ENCODE measurements at regions not wholly inside any gene's neighbourhood (a gene's known extent, or its start where the extent isn't known, plus 50 kb on each side); places are given as distances from the start of the nearest gene placed in this dataset.

DNA sequence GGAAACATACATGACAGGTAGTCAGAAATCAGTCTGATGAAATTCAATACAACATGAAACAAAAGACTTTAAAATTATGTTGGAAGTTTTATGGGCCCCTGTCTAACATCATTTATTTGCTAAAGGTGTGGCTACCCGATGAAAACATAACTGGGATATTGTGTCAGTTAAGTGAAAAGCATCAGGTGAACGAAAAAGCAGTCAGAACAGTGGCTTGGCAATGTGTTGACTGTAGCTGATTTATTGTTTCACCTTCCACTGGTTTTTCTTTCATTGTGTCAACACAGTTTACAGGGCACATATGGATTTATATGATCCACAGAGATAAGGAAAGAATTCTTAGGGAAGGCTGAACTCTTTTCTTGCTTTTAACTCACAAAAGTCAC, 429.6 kb upstream of the ZNF608 start:
- Mint-ChIP-seq H3K27ac (no peak overlapping the region), H3K4me3 (no peak overlapping the region), H3K27me3 (no peaks in the 10 kb centered on the region), H3K9me3 (peaks cover 6% of the 10 kb centered on the region), H3K36me3 (peaks cover 4% of the 10 kb centered on the region), H3K4me1 (no peaks in the 10 kb centered on the region)
- ATAC-seq = no peak

DNA sequence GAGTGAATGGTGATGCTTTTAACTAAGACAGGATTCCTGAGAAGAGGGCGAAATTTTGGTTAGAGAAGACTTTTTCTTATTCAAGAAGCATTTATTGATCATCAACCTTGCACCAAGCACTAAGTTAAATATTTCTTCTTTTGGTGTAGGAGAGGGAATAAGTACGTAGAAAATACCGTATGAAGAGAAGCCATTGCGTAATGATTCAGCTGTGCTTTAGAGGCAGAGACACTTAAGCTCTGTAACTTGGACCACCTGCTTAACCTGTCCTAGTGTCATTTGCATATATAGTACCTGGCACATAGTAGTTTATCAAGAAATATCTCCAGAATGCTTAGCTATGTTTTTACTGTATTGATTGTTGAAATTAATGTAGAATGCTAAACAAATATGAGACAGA, 430.9 kb upstream of the ZNF608 start:
- Mint-ChIP-seq H3K36me3 (peaks cover 4% of the 10 kb centered on the region), H3K27ac (no peak overlapping the region), H3K4me1 (no peaks in the 10 kb centered on the region), H3K9me3 (peaks cover 6% of the 10 kb centered on the region), H3K27me3 (no peaks in the 10 kb centered on the region), H3K4me3 (no peak overlapping the region)
- no peak for ATAC-seq

DNA sequence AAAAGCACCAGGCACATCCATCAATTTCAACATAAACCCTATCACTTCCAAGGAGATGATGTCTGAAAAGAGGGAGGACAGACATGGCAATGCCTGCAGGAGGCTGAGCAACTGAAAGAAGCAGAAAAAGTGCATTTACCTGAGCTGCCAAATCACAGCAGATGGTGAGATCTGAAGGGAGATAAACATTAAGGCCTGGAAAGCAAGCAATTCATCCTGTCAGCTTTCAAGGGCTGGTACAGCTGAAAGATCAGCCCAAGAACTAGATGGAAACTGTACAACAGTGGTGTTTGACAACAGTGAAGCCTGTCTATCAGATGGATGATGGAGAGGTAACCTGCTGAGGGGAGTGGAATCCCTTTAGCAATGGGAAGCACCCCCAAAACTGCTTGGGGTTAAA, 433.2 kb upstream of the ZNF608 start:
- Mint-ChIP-seq H3K9me3 (peaks cover 6% of the 10 kb centered on the region), H3K4me3 (no peak overlapping the region), H3K4me1 (no peaks in the 10 kb centered on the region), H3K36me3 (peaks cover 4% of the 10 kb centered on the region), H3K27ac (no peak overlapping the region), H3K27me3 (no peaks in the 10 kb centered on the region)
- ATAC-seq = no peak

DNA sequence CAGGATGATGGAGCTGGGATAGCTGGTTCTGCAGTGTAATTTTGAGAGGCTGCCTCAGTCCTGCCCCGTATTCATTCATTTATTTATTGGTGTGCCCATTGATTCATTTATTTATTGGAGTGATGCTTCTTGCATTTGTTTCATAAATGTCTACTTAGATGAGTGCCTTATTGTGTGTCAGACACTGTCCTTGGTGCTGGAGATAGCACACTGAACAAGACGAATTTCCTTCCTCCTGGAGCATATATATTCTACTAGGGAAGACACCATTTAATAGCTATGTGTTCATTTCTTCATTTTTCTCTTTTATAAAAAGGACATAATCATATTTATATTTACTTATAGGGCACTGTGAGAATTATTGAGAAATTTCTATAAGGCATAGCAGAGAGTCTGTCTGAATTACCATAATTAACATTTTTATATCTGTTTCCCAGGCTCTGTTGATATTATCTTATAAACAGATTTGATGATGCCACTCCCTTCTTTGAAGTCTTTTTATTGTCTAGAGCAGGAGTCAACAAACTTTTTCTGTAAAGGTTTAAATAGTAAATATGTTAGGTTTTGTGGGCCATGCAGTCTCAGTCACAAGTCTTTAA, 433.9 kb upstream of the ZNF608 start:
- H3K27me3 Mint-ChIP-seq = no peaks in the 10 kb centered on the region
- H3K36me3 Mint-ChIP-seq = peaks cover 4% of the 10 kb centered on the region
- ATAC-seq = no peak
- no peak overlapping the region for H3K4me3 Mint-ChIP-seq
- peaks cover 6% of the 10 kb centered on the region for H3K9me3 Mint-ChIP-seq
- H3K27ac Mint-ChIP-seq = no peak overlapping the region
- H3K4me1 Mint-ChIP-seq = no peaks in the 10 kb centered on the region

DNA sequence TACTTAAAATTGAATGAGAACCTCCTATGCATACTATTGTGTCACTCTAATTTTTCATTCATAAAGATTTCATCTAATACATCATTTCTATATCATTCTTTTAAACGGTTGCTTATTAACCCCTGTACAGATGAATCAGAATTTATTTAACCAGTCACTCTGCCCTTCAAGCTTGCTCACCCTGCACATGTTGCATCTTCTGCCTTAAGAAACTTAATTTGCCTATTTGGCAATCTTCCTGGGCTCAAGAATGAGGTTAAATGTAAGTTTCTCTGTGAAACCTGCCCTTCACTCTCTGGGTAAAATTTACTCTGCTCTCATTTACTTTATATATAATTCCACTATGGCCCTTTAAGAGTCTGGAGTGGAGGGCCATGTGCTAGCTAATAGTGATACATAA, 434.7 kb upstream of the ZNF608 start:
- peaks cover 6% of the 10 kb centered on the region for H3K9me3 Mint-ChIP-seq
- no peak for ATAC-seq
- no peak overlapping the region for H3K4me3 Mint-ChIP-seq
- H3K4me1 Mint-ChIP-seq = no peaks in the 10 kb centered on the region
- peaks cover 4% of the 10 kb centered on the region for H3K36me3 Mint-ChIP-seq
- H3K27me3 Mint-ChIP-seq = no peaks in the 10 kb centered on the region
- no peak overlapping the region for H3K27ac Mint-ChIP-seq

- H3K27me3 Mint-ChIP-seq = no peaks in the 10 kb centered on the region
- no peaks in the 10 kb centered on the region for H3K4me1 Mint-ChIP-seq
- no peak for ATAC-seq
These were observed 435.5 kb upstream of the ZNF608 start for GRCh38 chr5:125181955-125182354.

GRCh38 chr5:125185740-125186139, 439.3 kb upstream of the ZNF608 start:
- Mint-ChIP-seq H3K27ac (no peak overlapping the region), H3K4me3 (no peak overlapping the region), H3K27me3 (no peaks in the 10 kb centered on the region), H3K4me1 (peaks cover 7% of the 10 kb centered on the region), H3K36me3 (no peaks in the 10 kb centered on the region), H3K9me3 (no peaks in the 10 kb centered on the region)
- ATAC-seq = no peak

More at GRCh38 chr5:125181955-125182354, 435.5 kb upstream of the ZNF608 start:
- peaks cover 4% of the 10 kb centered on the region for H3K36me3 Mint-ChIP-seq
- no peak overlapping the region for H3K27ac Mint-ChIP-seq
- H3K4me3 Mint-ChIP-seq = no peak overlapping the region
- H3K9me3 Mint-ChIP-seq = peaks cover 6% of the 10 kb centered on the region

DNA sequence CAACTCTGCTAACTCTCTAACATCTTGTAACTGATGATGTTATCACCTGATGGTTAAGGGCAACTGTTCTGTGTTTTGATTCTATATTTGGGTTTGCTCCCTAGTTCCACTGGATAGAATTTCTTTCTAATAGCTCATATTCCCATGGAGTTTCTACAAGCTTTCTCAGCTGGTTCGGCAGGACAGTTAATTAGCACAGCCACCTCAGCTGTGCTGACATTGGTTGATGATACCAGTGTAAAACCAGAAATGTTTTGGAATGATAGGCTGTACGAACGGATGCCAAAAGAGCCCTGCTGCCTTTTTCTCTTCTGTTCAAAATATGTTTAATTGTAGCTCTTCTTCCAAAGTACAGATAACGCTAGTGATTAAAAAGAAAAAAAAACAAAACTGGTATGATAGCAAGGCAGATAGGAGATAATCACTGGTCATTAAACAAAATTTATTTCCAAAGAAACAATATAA, 440.5 kb upstream of the ZNF608 start:
- no peaks in the 10 kb centered on the region for H3K36me3 Mint-ChIP-seq
- ATAC-seq = no peak
- peaks cover 15% of the 10 kb centered on the region for H3K4me1 Mint-ChIP-seq
- no peaks in the 10 kb centered on the region for H3K27me3 Mint-ChIP-seq
- H3K9me3 Mint-ChIP-seq = no peaks in the 10 kb centered on the region
- H3K4me3 Mint-ChIP-seq = no peak overlapping the region
- H3K27ac Mint-ChIP-seq = no peak overlapping the region

DNA sequence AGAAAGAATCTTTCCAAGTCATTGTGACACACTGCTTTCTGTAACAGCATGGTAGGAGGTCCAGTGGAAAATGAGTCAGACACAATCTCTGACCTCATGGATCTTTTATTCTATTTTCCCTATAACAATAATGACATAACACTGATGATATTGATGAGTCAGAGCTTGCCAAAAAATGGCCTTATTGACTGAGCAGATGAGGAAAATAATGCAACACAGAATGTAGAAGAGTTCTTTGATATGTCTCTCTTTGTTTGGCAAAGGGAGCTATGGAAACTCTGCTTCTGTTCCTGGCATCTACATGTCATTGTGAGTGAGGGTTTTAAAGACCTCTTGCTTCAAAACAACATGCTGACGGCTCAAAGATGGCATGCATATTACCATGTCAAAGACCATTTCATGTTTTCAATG, 443.1 kb upstream of the ZNF608 start:
- Mint-ChIP-seq H3K4me1 (peaks cover 17% of the 10 kb centered on the region), H3K27me3 (no peaks in the 10 kb centered on the region), H3K4me3 (no peak overlapping the region), H3K36me3 (no peaks in the 10 kb centered on the region), H3K27ac (no peak overlapping the region), H3K9me3 (no peaks in the 10 kb centered on the region)
- ATAC-seq = no peak

DNA sequence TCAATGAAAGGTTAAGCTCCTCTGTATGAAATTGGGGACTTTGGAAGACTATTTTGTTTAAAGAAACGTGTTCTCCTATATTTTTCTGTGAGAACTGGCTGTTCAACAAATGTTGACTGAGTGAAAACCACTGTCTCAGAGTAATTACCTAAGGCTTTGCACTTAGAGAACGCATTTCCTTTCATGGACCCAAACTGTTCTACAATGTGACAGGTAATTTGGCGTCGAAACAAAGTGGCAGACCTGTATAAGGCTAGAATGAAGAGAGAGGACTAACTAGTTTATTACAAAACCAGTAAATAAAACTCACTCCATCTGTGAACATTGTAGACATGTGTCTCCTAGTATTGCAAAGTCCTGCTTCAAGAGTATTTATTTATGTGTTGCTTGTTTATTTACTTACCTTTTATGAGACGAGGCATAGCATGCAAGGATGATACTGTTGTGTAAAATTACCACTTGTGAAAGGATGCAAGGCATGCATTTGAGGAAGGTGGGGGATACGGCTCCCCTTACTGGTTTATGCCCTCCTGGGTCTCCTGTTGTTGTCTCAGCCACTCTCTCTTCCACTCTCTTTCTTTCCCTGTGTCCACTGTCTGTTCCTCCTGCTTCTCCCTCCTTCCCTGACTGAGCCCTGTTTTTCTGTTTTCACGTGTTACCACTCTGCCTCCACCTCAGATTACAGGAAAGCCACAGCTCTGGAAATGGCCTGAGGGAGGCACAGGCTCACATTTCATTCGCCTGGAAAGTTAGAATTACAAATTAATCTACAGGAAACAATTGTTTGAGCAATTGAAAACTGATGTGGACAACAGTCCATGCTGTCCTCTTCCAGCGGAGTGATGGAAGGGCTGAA, 444.0 kb upstream of the ZNF608 start:
- Mint-ChIP-seq H3K36me3 (no peaks in the 10 kb centered on the region), H3K9me3 (no peaks in the 10 kb centered on the region), H3K4me3 (no peak overlapping the region), H3K27ac (no peak overlapping the region), H3K27me3 (no peaks in the 10 kb centered on the region), H3K4me1 (peaks cover 17% of the 10 kb centered on the region)
- ATAC-seq = no peak

DNA sequence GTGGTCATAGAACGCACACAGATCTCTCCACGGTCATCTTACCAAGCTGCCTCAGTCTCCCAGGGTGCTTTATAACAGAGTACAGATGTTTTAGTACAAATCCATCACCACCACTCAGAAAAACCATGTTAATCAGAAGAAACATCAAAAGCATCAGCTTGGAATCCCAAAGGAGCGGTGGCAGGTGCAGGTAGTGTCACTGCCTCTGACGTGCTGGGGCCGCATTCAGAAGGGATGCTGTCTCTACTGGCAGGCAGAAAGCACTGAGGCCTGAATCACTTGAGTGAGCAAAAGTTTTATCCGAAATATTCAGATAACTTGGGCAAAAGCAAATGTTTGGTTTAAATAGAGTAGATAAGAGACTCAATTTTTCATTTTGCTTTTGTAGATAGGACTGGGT, 448.4 kb upstream of the ZNF608 start:
- peaks cover 14% of the 10 kb centered on the region for H3K4me1 Mint-ChIP-seq
- ATAC-seq = no peak

GRCh38 chr5:125196481-125197111, 450.2 kb upstream of the ZNF608 start:
- Mint-ChIP-seq H3K27me3 (no peaks in the 10 kb centered on the region), H3K4me3 (no peak overlapping the region), H3K9me3 (no peaks in the 10 kb centered on the region), H3K27ac (no peak overlapping the region), H3K36me3 (no peaks in the 10 kb centered on the region), H3K4me1 (peaks cover 16% of the 10 kb centered on the region)
- no peak for ATAC-seq

More for the DNA sequence above, 448.4 kb upstream of the ZNF608 start:
- Mint-ChIP-seq H3K36me3 (no peaks in the 10 kb centered on the region), H3K9me3 (no peaks in the 10 kb centered on the region), H3K27ac (no peak overlapping the region), H3K27me3 (no peaks in the 10 kb centered on the region), H3K4me3 (no peak overlapping the region)

DNA sequence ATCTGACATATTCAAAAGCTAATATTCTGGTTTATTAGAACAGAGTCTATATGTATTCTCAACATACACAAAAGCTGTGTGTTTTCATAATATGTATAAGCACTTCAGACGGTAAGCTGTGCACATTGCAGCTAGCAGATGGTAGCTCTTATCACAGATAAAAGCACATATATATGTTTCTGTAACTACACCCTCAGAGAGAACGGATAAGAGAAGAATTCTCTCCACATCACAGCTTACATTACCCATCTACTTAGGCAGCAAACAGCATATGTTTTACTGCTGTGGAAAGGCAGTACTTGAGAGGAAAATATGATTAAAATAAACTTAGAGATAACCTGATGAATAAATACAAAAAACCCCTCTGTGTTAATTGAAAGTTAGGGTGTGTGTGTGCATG, 450.9 kb upstream of the ZNF608 start:
- no peaks in the 10 kb centered on the region for H3K9me3 Mint-ChIP-seq
- H3K4me3 Mint-ChIP-seq = no peak overlapping the region
- H3K27ac Mint-ChIP-seq = no peak overlapping the region
- no peaks in the 10 kb centered on the region for H3K27me3 Mint-ChIP-seq
- no peak for ATAC-seq
- peaks cover 11% of the 10 kb centered on the region for H3K4me1 Mint-ChIP-seq
- no peaks in the 10 kb centered on the region for H3K36me3 Mint-ChIP-seq

GRCh38 chr5:125198270-125198974, 452.0 kb upstream of the ZNF608 start:
- no peak for ATAC-seq
- Mint-ChIP-seq H3K27me3 (no peaks in the 10 kb centered on the region), H3K4me1 (peaks cover 11% of the 10 kb centered on the region), H3K9me3 (no peaks in the 10 kb centered on the region), H3K27ac (no peak overlapping the region), H3K36me3 (no peaks in the 10 kb centered on the region), H3K4me3 (no peak overlapping the region)

- no peak for ATAC-seq
- Mint-ChIP-seq H3K4me3 (no peak overlapping the region), H3K9me3 (peaks cover under 1% of the 10 kb centered on the region), H3K36me3 (no peaks in the 10 kb centered on the region), H3K27ac (no peak overlapping the region), H3K4me1 (peaks cover 11% of the 10 kb centered on the region), H3K27me3 (no peaks in the 10 kb centered on the region)
These were observed 452.9 kb upstream of the ZNF608 start for GRCh38 chr5:125199373-125199772.
